HG03103 (cell line): ENCODE measurements at regions not wholly inside any gene's neighbourhood (a gene's known extent, or its start where the extent isn't known, plus 50 kb on each side); places are given as distances from the start of the nearest gene placed in this dataset.
"Not testable (repeated sequence)": the region's sequence is repeated elsewhere in the genome, so short reads cannot be mapped to it uniquely, and the experiment has no call there.

Experiments
- ATAC-seq: cut with Tn5 transposase; IDR thresholded peaks from one replicate; pipeline ENCODE4 v1.9.1; 2021; ENCODE audit warnings: low read depth; ENCODE audit not compliant: unreplicated experiment

GRCh38 chr3:15851735-15852134 is 54.0 kb upstream of the ANKRD28 start:
- ATAC-seq = no peak

- ATAC-seq = peak; percentile 57
These were observed 61.0 kb upstream of the ANKRD28 start for GRCh38 chr3:15858547-15859506.

GRCh38 chr3:15859507-15860013 is 61.8 kb upstream of the ANKRD28 start:
- peak; percentile 61 for ATAC-seq

GRCh38 chr3:15860014-15860934 is 62.5 kb upstream of the ANKRD28 start:
- ATAC-seq = peak; percentile 39

GRCh38 chr3:15861163-15861562 is 63.4 kb upstream of the ANKRD28 start:
- ATAC-seq = no peak

- ATAC-seq = no peak
These were observed 75.0 kb upstream of the ANKRD28 start for GRCh38 chr3:15872807-15873206.

- ATAC-seq = no peak
These were observed 75.6 kb upstream of the ANKRD28 start for GRCh38 chr3:15873415-15873814.

- no peak for ATAC-seq
These were observed 77.4 kb upstream of the ANKRD28 start for GRCh38 chr3:15875016-15875689.

GRCh38 chr3:15876669-15877068 is 78.9 kb upstream of the ANKRD28 start:
- no peak for ATAC-seq

- ATAC-seq = no peak
These were observed 80.0 kb upstream of the ANKRD28 start for GRCh38 chr3:15877813-15878212.

- ATAC-seq = not testable (repeated sequence)
These were observed 82.0 kb upstream of the ANKRD28 start for GRCh38 chr3:15879787-15880186.

- ATAC-seq = no peak
These were observed 84.8 kb upstream of the ANKRD28 start for GRCh38 chr3:15882577-15882976.

GRCh38 chr3:15884132-15884531 is 86.4 kb upstream of the ANKRD28 start:
- no peak for ATAC-seq

GRCh38 chr3:15886521-15886920 is 88.7 kb upstream of the ANKRD28 start:
- no peak for ATAC-seq

GRCh38 chr3:15887261-15887660 is 89.5 kb upstream of the ANKRD28 start:
- no peak for ATAC-seq

- no peak for ATAC-seq
These were observed 92.2 kb upstream of the ANKRD28 start for GRCh38 chr3:15889936-15890335.

- no peak for ATAC-seq
These were observed 94.8 kb upstream of the ANKRD28 start for GRCh38 chr3:15892311-15893227.

- ATAC-seq = no peak
These were observed 96.6 kb upstream of the ANKRD28 start for GRCh38 chr3:15894382-15894781.

- no peak for ATAC-seq
These were observed 98.7 kb upstream of the ANKRD28 start for GRCh38 chr3:15896500-15896899.
